ENCODE measurements at regions not wholly inside any gene's neighbourhood (a gene's known extent, or its start where the extent isn't known, plus 50 kb on each side); places are given as distances from the start of the nearest gene placed in this dataset.
"Not testable (repeated sequence)": the region's sequence is repeated elsewhere in the genome, so short reads cannot be mapped to it uniquely, and the experiment has no call there.

DNA sequence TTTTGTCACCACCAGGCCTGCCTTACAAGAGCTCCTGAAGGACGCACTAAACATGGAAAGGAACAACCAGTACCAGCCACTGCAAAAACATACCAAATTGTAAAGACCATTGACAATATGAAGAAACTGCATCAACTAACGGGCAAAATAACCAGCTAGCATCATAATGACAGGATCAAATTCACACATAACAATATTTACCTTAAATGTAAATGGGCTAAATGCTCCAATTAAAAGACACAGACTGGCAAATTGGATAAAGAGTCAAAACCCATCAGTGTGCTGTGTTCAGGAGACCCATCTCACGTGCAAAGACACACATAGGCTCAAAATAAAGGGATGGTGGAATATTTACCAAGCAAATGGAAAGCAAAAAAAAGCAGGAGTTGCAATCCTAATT is 99.1 kb downstream of the JRKL start:
- H2BK20ac ChIP-seq (ENCODE audit: low read depth, low read length); DNase-seq: not testable (repeated sequence)

More for the DNA sequence above, 99.1 kb downstream of the JRKL start:
- H4K20me1 ChIP-seq (ENCODE audit: insufficient read depth, low read length); in situ Hi-C loops (cut with MboI; ENCODE audit: low sequenced_read_pairs); H3K23ac ChIP-seq (ENCODE audit: low read depth, low read length); H3K27me3 ChIP-seq (ENCODE audit: control insufficient read depth, insufficient read depth, low read length); POLR2A ChIA-PET (ENCODE audit: unreplicated experiment); H3K56ac ChIP-seq (ENCODE audit: extremely low read depth, insufficient read depth, low read length); H3K9me1 ChIP-seq (ENCODE audit: insufficient read depth, low read length); BruUV-seq (replicated peaks); H3K18ac ChIP-seq (ENCODE audit: low read depth, low read length); dilution Hi-C loops (cut with HindIII; ENCODE audit: low sequenced_read_pairs, unreplicated experiment); H2AFZ ChIP-seq (replicated peaks; ENCODE audit: low read length, poor library complexity); H2BK120ac ChIP-seq (ENCODE audit: low read depth, low read length); H3K14ac ChIP-seq (replicated peaks; ENCODE audit: low read depth, low read length); H3K36me3 ChIP-seq (ENCODE audit: control insufficient read depth, insufficient read depth, low read length); H2AK5ac ChIP-seq (ENCODE audit: low read depth, low read length); H3K4ac ChIP-seq (ENCODE audit: low read depth, low read length); H3K79me1 ChIP-seq (ENCODE audit: low read depth in 1 of 2, low read length in 2 of 2); CTCF ChIA-PET; ATAC-seq (ENCODE audit: low read depth); H3K4me3 ChIP-seq (ENCODE audit: insufficient read depth, low read depth, low read length); H3K9me3 ChIP-seq (ENCODE audit: control insufficient read depth, insufficient read depth, low read length); H2AK9ac ChIP-seq (replicated peaks; ENCODE audit: low read depth, low read length, poor library complexity); H3K4me1 ChIP-seq (ENCODE audit: control insufficient read depth, insufficient read depth, low read length); intact Hi-C loops (cut with micrococcal nuclease); H2BK15ac ChIP-seq (ENCODE audit: low read depth, low read length); H4K91ac ChIP-seq (ENCODE audit: insufficient read depth, low read depth, low read length); H3K4me2 ChIP-seq (ENCODE audit: low read depth, low read length); H2BK5ac ChIP-seq (ENCODE audit: low read depth, low read length, poor library complexity, severe bottlenecking); H3K9ac ChIP-seq (ENCODE audit: low read depth, low read length); H3K27ac ChIP-seq (ENCODE audit: insufficient read depth, low read length); H4K5ac ChIP-seq (ENCODE audit: low read depth, low read length); H4K8ac ChIP-seq (ENCODE audit: low read depth in 2 of 2, low read length in 2 of 2): not testable (repeated sequence)
- no CpG with 5 or more reads among the region's 3 CpGs for WGBS, 2 experiments (ENCODE audit: extremely low coverage in 2 of 2, insufficient read length in 1 of 2)

All from IMR-90 (cell line).